IPS-15b (cell line): ENCODE measurements at regions not wholly inside any gene's neighbourhood (a gene's known extent, or its start where the extent isn't known, plus 50 kb on each side); places are given as distances from the start of the nearest gene placed in this dataset.

Experiments
- H3K27me3 ChIP-seq: one replicate; pipeline ENCODE4 v1.6.1; 2013; ENCODE audit warnings: low read length; ENCODE audit not compliant: control insufficient read depth, insufficient read depth
- H3K36me3 ChIP-seq: one replicate; pipeline ENCODE4 v1.6.1; 2013; ENCODE audit warnings: low read length; ENCODE audit not compliant: control insufficient read depth, insufficient read depth
- H3K4me1 ChIP-seq: one replicate; pipeline ENCODE4 v1.6.1; 2013; ENCODE audit warnings: mild to moderate bottlenecking, low read length; ENCODE audit not compliant: control insufficient read depth, insufficient read depth
- H3K4me3 ChIP-seq: one replicate; pipeline ENCODE4 v1.5.1; 2013; ENCODE audit warnings: low read depth, low read length
- H3K9ac ChIP-seq: one replicate; pipeline ENCODE4 v1.6.1; 2013; ENCODE audit warnings: low read depth, mild to moderate bottlenecking, low read length
- H3K9me3 ChIP-seq: one replicate; pipeline ENCODE4 v1.6.1; 2013; ENCODE audit warnings: mild to moderate bottlenecking, low read length; ENCODE audit not compliant: control insufficient read depth, insufficient read depth

DNA sequence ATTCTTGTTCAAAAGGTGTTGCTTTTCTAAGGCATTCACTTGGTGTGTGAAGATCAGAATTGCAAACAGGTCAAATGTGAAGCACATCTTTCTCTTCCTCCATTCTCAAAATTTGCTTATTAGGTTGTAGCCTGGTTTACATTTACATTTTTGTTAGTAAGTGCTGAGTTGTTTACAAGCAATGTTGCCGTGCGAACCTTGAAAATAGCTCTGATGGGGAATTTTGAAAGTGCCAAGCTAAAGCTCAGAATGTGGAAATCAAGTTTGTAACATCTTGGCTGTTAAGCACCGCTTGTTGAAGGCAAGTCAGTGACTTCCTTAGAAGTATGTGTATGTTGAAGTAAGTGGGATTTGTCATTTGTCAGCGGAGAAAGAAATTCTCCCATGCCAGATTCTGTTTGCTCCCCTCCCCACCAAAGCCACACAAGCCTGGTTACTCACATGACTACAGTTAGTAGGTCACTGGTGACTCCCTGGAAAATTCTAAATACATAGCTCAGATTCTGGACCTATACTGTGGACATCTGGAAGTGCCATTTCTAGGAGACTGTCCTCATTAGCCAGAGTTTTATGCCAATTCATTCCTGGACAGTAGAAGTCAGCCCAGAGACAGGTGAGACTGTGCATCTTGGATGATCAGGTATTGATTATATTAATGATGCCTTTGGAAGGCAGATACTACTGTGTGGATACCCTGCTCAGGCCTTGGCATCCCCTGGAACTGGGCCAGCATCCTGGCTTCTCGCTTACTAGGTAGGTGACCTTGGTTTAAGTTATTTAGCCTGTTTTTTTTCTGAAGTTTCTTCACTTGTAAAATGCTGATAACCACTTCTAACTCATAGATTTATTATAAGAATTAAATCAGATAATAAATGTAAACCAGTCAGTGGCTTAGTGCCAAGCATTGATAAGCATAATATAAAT lies 390.6 kb upstream of the SEMA6D start:
- Histone ChIP-seq H3K9me3 (no peaks in the 10 kb centered on the region), H3K9ac (no peak overlapping the region), H3K27me3 (no peaks in the 10 kb centered on the region), H3K4me3 (no peak overlapping the region), H3K4me1 (peaks cover 9% of the 10 kb centered on the region), H3K36me3 (no peaks in the 10 kb centered on the region)

DNA sequence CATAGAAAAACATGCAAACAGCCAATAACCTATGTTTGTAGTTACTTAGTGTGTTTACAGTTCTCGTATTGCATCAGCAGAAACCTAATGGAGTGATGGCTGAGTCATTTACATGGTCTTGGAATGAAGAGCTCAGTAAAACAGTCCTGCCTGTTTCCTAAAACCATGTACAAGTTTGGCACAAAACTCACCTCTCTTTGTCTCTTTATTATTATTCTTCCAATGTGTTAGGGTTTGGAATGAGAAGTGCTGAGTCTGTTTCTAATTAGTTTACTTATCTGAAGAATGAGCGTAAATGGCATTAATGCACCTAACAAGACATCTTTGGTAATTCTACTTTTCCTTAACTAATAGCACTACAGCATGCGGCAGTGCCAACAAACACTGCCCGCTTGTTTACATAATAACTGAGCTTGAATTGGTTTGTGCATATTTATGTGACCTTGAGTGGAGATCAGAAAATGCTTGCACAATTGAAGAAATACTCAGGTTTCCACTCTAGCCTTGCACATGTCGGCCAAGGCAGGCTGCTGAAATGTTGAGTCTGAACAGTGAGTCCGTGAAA lies 385.4 kb upstream of the SEMA6D start:
- no peaks in the 10 kb centered on the region for H3K9me3 ChIP-seq
- no peaks in the 10 kb centered on the region for H3K27me3 ChIP-seq
- H3K4me1 ChIP-seq = no peaks in the 10 kb centered on the region
- H3K9ac ChIP-seq = no peak overlapping the region
- no peak overlapping the region for H3K4me3 ChIP-seq
- no peaks in the 10 kb centered on the region for H3K36me3 ChIP-seq

DNA sequence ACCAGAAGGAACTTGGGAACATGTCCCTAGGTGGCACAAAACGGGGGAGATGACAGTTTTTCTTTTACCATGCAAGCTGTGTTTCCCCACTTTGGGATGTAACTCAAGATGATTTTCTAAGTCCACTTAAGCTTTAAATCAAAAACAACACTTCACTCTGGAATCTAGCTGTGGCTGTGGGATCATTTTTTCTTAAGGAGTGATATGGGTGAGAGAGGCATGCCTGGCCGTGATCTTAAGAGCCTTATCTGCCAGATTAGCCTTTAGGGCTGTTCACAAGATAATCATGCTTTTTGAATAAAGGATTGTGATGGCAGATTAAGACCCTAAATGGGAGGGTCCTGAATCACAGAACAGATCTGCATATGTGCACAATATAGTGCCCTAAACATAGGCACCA lies 384.8 kb upstream of the SEMA6D start:
- Histone ChIP-seq H3K4me1 (no peaks in the 10 kb centered on the region), H3K9ac (no peak overlapping the region), H3K36me3 (no peaks in the 10 kb centered on the region), H3K4me3 (no peak overlapping the region), H3K9me3 (no peaks in the 10 kb centered on the region), H3K27me3 (no peaks in the 10 kb centered on the region)

DNA sequence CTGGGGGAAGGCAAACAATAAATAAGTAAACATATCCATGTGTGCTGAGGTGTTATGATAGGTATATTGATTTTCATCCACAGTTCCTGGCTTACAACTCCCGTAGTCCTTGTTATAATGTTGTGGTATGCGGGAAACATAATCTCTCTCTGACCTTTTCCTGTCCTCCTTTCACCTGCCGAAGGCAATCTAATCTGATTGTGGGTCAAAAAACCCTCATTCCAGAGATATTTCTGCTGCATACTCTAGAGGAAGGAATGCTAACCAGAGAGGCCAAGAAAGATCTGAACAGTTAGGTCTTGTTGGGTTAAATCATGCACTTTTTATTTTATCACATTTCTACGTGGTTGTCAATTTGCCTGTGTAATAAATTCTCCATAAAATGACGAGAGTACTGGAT lies 383.6 kb upstream of the SEMA6D start:
- Histone ChIP-seq H3K9me3 (no peaks in the 10 kb centered on the region), H3K27me3 (no peaks in the 10 kb centered on the region), H3K9ac (no peak overlapping the region), H3K36me3 (no peaks in the 10 kb centered on the region), H3K4me3 (no peak overlapping the region), H3K4me1 (no peaks in the 10 kb centered on the region)

DNA sequence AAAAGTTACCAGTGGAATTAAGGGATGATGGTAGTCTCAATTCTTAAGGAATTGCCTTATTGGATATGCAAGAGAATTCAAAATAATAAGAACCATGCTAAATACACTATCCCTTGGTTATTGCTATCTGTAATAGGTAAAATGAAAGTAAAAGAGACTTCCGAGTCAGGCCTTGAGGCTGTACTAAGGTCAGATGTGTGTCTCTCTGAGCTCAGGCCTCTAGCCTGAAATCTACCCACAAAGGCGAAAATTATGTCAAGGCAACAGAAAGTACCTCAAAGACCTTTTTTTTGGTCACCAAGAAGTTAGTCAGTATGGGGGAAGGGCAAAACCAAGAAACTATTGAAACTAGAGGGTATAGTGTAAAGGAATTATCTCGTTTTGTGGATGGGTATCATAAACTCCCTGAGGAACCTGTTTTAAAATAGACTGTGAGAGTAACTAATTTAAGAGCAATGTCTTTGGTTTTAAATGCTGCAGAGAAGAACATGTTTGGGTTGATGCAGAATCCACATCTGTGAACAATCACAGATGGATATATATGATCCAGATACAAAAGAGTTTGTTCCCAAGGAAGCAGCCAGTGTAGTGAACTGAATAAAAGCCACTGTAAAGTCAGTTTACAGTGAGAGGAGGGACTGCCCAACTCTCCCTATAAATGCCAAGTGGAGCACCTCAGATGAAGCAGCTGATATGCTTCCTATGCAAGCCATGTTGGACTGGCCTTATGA lies 382.3 kb upstream of the SEMA6D start:
- no peaks in the 10 kb centered on the region for H3K4me1 ChIP-seq
- no peaks in the 10 kb centered on the region for H3K9me3 ChIP-seq
- H3K27me3 ChIP-seq = no peaks in the 10 kb centered on the region
- no peaks in the 10 kb centered on the region for H3K36me3 ChIP-seq
- no peak overlapping the region for H3K9ac ChIP-seq
- H3K4me3 ChIP-seq = no peak overlapping the region

DNA sequence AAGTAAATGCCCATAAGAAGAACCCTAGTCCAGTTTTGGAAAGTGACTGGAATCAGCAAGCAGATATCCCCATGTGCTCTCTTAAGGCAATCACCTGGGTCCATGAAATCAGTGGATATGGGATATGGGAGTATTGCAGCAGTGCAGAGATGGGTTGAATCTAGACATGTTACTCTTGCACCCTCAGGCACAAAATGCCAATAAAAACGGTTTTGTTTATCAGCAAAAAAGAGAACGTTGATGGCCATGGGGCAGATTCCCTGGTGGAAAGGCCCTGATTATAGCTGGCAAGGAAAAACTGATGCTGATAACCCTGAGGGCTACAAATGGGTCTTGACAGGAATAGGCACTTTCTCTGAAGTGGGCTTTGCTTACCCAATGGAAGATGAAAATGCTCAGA lies 380.2 kb upstream of the SEMA6D start:
- Histone ChIP-seq H3K4me1 (no peaks in the 10 kb centered on the region), H3K36me3 (no peaks in the 10 kb centered on the region), H3K9me3 (no peaks in the 10 kb centered on the region), H3K4me3 (no peak overlapping the region), H3K9ac (no peak overlapping the region), H3K27me3 (no peaks in the 10 kb centered on the region)

DNA sequence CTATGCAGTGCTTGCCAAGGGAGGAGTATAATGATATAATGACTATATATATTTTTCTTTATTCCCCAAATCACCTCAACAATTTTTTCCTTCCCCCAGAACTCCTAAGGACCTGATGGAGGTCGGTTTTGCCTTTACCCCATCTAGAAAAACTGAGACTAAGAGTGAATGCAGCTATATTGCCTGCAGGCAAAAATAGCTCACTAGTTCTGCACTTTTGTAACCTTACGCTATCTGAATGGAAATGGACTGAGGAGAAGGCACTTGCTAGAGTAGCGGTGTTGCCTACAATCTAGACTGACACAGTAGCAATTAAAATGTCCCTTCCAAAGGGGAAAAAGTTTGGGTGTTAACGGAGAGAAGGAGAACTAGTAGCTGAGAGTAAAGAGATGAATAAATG lies 379.5 kb upstream of the SEMA6D start:
- no peaks in the 10 kb centered on the region for H3K27me3 ChIP-seq
- no peaks in the 10 kb centered on the region for H3K4me1 ChIP-seq
- no peaks in the 10 kb centered on the region for H3K36me3 ChIP-seq
- no peak overlapping the region for H3K9ac ChIP-seq
- no peaks in the 10 kb centered on the region for H3K9me3 ChIP-seq
- no peak overlapping the region for H3K4me3 ChIP-seq

DNA sequence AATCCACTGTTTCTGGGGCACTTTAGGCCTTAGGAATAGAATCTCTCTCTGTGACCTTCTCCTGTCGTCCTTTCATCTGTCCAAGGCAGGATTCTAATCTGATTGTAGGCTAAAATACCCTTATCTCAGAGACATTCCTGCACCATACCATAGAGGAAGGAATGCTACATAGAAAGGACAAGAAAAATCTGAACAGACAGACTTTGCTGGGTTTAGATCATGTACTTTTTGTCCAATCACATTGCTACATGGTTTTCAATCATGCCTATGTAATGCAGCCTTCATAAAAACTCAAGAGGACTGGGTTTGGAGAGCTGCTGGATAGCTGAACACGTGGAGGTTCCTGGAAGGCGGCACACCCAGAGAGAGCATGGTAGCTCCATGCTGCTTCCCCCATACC lies 378.5 kb upstream of the SEMA6D start:
- no peak overlapping the region for H3K9ac ChIP-seq
- H3K4me3 ChIP-seq = no peak overlapping the region
- H3K36me3 ChIP-seq = no peaks in the 10 kb centered on the region
- no peaks in the 10 kb centered on the region for H3K4me1 ChIP-seq
- no peaks in the 10 kb centered on the region for H3K27me3 ChIP-seq
- no peaks in the 10 kb centered on the region for H3K9me3 ChIP-seq

DNA sequence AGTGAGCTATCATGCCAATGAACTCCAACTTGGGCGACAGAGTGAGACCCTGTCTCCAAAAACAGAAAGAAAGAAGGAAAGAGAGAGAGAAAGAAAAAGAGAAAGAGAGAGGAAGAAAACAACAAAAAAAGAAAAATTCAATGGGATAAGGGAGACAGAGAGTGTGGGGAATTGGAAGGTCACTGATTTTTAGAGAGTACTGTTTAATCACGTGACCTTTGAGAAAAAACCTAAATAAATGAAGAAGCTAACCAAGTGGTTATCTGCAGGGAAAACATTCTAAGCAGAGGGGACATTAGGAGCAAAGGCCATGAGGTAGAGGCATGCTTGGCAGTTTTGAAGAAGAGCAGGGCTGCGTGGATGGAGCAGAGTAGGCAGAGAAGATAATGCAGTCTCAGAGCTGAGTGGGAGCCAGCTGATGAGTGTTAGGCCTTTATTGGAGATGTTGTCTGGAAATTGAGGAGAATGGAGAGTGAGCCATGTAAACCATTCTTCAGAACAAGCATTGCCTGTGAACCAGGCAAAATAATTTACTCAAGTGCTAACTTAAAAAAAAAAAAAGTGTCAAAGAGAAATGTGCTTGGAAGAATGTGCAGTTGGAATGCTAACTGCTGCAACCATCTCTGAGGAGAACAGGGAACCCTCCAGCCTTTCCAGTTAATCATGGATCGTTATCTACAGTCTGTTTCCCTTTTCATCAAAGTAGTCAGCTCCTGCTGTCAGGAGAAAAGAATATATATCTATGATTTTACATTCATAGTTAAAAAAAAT lies 377.3 kb upstream of the SEMA6D start:
- Histone ChIP-seq H3K36me3 (no peaks in the 10 kb centered on the region), H3K4me3 (no peak overlapping the region), H3K27me3 (no peaks in the 10 kb centered on the region), H3K9me3 (no peaks in the 10 kb centered on the region), H3K9ac (no peak overlapping the region), H3K4me1 (no peaks in the 10 kb centered on the region)

DNA sequence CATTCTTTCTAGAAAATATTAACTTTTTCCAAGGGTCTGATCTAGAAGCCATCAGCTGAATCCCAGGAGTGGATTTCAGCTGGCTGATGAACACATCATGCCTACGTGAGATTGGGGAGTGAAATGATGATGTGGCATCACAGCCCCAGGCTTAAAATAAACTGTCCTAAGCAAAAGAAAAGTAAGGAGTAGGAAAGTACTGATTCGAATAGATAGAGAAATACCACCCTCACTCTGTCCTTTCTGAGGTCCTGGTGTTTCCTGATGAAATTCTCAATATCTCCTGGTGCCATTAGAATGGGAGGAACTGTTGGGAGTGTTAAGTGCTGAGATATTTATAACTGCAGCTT lies 376.8 kb upstream of the SEMA6D start:
- H3K36me3 ChIP-seq = no peaks in the 10 kb centered on the region
- no peaks in the 10 kb centered on the region for H3K9me3 ChIP-seq
- H3K9ac ChIP-seq = no peak overlapping the region
- H3K4me3 ChIP-seq = no peak overlapping the region
- no peaks in the 10 kb centered on the region for H3K4me1 ChIP-seq
- no peaks in the 10 kb centered on the region for H3K27me3 ChIP-seq

DNA sequence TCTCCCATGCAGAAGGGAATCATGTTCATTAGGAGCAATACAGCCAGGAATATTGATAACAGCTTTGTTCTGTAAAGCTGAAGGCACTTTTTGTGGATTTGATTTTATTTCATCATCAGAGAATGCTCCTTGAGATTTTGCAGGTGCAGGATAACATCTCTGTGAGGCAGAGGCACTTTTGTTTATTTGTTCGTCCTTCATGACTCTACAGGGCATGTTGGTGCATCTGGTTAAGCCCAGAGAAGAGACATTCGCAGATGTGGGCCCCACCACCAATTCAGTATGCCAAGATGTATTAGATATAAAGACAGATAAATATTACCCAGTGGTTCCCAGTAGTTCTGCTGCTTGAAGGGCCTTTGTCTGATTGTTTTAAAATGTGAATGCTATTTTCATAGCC lies 368.1 kb upstream of the SEMA6D start:
- no peaks in the 10 kb centered on the region for H3K4me1 ChIP-seq
- H3K27me3 ChIP-seq = no peaks in the 10 kb centered on the region
- no peaks in the 10 kb centered on the region for H3K9me3 ChIP-seq
- H3K4me3 ChIP-seq = no peak overlapping the region
- H3K36me3 ChIP-seq = no peaks in the 10 kb centered on the region
- no peak overlapping the region for H3K9ac ChIP-seq
